Stimulated activated CD4-positive, alpha-beta T cell treated with anti-CD3 and anti-CD28 coated beads, Interleukin-4, amount 100 ng/mL, for 48 hours (primary cell): ENCODE measurements at regions not wholly inside any gene's neighbourhood (a gene's known extent, or its start where the extent isn't known, plus 50 kb on each side); places are given as distances from the start of the nearest gene placed in this dataset.
"Not testable (repeated sequence)": the region's sequence is repeated elsewhere in the genome, so short reads cannot be mapped to it uniquely, and the experiment has no call there.

Experiments used
- DNase-seq, 2 donors: peaks; one replicate each; pipeline ENCODE4 v3.0.0-alpha.2; 2020; ENCODE audit warnings: low read depth in 2 of 2

DNA sequence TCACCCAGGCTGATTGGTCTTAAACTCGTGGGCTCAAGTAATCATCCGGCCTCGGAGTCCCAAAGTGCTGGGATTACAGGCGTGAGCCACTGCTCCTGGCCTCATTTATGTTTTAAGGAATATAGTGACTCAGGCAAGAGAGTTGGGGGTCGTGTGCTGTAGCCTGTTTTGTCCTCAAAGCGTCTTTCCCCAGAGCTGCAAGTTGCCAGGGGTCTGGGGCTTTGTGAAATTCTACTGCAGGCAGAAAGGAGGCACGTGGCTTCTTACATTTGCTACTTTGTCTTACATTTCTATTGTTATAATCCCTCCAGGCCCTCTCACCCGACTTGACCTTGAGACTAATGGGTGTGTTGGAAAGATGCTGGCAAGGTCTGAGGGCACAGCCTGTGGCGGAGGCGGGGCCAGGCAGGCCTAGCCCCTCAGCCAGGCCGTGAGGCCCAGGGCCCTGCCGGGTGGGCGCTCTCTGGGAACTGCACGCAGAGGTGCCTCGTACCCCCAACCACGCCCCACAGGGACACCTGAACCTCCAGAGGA lies 85.8 kb upstream of the NDUFV2 start:
- DNase-seq: no peak

DNA sequence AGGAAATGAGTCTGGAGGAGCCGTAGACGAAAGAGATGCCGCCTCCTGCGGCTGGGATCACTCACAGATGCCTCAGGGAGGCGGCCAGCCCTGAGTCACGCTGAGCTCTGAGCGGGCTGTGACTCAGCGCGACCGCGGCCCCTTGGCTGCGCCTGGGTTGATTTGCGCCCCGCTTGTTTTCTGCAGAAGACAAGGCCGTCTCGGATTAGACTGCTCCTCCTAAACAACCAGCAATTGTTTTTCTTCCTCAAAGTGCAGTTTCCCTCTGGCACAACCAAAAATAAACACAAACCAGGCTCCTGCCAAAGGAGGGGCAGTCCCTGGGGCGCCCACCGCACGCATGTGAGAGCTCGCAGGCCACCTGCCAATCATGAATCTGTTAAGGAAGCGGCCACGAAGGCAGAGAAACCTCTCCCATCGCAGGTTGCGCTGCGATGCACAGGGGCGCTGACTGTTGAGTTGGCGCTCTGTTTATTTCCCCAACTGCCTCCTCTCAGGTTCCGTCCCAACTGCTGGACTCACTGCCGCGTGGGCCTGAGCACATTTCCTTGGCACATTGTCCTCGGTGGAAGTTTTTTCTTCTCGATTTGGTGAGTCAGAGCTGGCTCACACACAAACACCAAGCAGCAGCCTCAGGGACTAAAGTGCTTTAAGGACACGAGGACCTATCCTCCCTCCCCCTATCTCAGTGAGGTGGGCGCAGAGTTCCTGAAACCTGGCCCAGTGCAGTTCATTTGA lies 85.2 kb upstream of the NDUFV2 start:
- DNase-seq: peak; percentile 71 to 79

DNA sequence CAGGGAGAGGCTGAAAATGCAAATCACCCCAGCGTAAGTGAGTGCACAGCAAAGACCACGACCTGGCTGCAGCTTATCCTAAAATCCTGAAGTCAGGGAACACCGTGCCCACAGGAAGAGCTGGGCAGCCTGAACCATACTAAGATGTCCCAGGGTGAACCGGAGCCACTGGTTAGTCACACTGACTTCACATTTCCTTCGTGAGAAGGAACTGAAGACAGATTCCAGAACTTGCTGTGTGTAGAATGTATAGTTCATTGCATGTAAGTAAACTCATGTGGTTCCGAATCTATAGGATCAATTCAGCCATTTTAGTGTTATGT lies 84.6 kb upstream of the NDUFV2 start:
- no peak for DNase-seq

DNA sequence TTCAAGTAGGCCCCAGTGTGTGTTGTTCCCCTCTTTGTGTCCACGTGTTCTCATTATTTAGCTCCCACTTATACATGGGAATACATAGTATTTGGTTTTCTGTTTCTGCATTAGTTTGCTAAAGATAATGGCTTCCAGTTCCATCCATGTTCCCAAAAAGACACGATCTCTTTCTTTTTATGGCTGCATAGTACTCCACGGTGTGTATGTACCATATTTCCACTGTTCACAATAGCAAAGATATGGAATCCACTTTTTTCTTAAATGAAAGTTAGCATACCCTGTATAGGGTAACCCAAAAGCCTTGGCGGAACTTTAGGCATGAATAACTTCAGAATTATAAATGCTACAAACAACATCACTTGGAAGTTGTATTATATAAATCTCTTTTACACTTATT lies 83.4 kb upstream of the NDUFV2 start:
- DNase-seq: no peak

DNA sequence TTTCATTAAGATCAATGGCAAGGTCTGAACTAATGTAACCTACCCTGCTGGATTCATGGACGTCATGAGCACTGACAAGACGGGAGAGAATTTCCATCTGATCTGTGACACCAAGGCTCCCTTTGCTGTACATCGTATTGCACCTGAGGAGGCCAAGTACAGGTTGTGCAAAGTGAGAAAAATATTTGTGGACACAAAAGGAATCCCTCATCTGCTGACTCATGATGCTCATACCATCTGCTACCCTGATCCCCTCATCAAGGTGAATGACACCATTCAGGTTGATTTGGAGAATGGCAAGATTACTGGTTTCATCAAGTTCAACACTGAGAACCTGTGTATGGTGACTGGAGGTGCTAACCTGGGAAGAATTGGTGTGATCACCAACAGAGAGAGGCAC lies 82.3 kb upstream of the NDUFV2 start:
- DNase-seq: no peak

DNA sequence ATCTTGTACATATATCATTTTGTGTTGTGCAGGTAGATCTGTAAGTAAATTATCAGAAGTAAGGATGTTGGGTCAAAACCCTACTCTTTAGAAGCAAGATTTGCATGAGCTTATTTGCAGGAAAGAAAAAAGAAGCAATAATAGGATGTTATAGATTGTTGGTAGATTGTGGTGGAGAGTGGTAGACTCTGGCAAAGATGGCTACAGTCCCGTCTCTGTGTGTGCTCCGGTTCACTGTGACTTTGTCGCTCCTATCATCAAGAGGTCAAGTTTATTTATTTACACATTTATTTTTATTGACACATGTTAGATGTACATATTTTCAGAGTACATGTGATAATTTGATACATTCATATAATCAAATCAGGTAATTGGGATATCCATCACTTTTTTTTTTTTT lies 81.0 kb upstream of the NDUFV2 start:
- DNase-seq: no peak

DNA sequence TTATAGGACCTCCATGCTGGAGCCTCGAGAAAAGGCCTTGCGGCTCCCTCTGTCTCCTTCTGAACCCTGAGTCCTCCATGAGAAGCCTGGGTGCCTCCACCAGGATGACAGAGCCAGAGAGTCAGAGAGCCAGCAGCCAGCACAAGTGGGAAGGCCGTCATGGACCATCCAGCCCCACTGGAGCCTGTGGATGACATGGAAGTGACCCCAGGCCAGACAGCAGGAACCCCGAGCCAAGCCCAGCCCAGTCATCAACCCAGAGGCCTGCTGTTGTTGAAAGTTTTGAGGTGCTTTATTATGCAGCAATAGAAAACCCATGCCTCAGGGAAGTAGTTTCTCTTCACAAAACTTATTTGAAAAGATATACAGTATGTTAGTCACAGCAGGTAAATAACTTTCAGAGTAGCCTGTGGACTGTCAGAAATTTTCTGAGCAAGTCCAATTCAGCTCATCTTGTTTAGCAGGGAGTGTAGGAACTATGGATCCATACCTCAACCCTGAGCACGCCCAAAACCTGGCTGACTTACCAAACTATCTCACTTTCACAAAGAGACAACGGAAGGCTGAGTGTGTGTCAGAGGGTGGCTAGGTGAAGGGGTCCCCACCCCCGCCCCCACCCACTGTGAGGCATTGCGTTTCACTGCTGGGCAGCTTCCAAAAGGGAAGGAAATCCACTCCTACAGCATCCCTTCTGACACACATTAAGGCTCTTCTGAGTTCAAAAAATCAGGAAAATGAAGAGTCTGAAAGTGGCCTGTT lies 79.9 kb upstream of the NDUFV2 start:
- no peak for DNase-seq

DNA sequence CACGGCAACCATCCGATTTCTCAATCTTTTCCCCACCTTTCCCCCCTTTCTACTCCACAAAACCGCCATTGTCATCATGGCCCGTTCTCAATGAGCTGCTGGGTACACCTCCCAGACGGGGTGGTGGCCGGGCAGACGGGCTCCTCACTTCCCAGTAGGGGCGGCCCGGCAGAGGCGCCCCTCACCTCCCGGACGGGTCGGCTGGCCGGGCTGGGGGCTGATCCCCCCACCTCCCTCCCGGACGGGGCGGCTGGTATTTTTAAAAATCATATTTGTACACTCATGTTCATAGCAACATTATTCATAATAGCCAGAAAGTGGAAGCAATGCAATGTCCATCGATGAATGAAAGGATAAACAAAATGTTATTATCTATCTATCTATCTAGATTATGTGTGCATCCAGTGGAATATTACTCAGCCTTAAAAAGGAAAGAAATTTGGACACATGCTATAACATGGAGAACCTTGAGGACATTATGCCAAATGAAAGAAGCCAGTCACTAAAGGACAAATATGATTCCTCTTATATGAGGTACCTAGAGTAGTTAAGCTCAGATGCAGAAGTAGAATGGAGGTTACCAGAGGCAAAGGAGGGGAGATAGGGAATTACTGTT lies 78.4 kb upstream of the NDUFV2 start:
- not testable (repeated sequence) for DNase-seq

DNA sequence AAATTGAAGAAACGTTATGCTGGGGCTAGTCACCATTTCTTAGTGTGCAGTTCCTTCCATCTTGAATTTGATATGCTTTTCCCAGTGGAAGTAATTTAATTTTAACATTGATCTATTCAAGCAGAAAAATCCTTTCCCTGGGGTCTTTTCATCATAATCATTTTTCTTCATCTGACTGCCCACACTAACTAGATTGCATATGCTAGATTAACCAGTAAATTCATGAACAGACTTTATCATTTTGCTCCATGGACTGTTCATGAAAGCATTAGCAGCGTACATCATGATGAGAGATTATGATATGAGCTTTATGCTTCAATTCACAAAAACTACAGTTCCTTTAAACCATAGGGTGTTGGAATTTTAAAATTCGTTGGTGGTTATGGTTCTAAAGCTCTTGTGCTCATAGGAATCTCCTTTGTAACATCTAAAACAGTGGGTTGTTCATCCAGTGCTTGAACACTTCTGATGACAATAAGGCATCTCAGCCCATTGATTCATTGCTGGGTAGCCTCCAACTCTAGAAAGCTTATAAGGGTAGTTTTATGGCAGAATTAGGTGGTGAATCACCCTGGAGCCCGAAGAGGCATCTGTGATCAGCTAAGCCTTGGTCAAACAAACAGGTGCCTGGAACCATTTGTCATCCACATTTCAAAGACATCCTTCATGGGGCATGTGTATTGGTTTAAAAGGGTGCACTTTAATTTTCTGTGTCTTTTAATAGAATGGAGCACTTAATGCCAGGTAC lies 77.2 kb upstream of the NDUFV2 start:
- no peak for DNase-seq

DNA sequence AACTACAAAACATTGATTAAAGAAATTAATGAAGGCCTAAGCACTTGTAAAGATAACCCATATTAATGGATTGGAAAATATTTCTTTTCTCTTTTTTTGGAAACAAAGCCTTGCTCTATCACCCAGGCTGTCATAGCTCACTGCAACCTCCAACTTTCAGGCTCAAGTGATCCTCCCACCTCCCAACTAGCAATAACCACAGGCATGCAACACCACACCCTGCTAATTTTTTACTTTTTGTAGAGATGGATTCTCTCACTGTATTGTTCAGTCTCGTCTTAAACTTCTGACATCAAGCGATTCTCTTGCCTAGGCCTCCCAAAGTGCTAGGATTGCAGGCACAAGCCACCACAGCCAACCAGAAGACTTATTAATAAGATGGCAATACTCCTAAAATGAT lies 73.4 kb upstream of the NDUFV2 start:
- DNase-seq: no peak

DNA sequence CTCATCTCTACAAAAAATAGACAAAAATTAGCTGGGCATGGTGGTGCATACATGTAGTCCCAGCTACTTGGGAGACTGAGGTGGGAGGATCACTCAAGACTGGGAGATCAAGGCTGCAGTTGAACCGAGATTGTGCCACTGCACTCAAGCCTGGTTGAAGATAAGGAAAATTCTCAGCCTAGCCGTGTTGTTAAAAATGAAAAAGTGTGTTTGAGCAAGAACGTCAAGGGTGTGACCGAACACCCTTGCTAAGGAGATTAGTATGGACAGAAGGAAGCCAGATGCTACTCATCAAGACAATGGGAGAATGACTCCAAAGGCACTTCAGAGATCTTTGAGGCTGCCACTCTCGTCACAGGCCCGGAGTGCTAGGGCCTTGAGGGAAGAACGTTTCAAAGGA lies 70.0 kb upstream of the NDUFV2 start:
- DNase-seq: no peak

DNA sequence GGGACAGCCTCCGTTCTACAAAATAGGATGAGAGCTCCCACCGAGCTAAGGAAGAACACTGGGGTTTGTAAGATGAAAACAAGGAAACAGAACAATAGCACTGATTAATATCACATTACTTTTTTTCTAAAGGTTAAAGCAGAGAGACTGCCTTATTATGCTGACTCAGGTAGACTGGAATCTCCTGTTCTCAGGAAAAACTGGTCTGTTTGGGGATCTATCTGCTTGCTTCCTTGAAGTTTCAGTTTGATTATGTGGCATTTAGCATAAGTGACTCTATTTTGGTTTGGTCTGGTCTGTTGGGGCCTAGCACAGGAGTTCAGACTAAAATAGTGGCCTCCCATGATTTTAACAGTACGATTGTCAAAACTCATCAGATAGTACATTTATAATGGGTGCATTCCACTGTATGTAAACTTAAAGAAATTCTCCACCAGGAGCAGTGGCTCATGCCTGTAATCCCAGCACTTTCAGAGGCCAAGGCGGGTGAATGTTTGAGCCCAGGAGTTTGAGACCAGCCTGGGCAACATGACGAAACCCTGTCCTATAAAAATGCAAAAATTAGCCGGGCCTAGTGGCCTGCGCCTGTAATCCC lies 64.1 kb upstream of the NDUFV2 start:
- DNase-seq: no peak

DNA sequence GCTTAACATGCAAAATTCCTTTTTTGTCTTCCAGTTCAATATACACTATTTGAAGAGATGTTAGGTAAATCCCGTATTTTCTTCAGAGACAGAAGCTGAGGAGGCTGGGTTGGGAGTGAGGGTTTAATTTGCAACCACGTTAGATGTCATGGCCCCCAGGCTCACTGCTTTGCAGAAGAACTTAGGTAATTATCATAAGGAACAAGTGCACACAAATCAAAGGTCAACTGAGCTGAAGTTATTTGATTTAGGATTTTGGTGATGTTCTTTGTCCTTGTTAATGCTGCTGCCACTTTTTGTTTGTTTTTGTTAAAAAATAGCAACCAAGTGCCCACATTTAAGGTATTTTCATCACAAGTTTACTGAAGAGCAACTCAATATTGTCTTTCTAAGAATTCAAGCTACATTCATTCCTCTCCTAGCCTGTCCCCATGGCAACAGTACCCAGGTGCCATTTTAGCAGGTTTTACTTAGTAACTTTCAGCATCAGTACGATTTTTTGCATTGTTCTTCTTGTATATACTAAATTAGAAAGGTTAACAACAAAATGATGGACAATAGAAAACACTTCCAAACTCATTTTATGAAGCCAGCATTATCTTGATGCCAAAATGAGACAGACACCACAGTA lies 62.9 kb upstream of the NDUFV2 start:
- DNase-seq: no peak

DNA sequence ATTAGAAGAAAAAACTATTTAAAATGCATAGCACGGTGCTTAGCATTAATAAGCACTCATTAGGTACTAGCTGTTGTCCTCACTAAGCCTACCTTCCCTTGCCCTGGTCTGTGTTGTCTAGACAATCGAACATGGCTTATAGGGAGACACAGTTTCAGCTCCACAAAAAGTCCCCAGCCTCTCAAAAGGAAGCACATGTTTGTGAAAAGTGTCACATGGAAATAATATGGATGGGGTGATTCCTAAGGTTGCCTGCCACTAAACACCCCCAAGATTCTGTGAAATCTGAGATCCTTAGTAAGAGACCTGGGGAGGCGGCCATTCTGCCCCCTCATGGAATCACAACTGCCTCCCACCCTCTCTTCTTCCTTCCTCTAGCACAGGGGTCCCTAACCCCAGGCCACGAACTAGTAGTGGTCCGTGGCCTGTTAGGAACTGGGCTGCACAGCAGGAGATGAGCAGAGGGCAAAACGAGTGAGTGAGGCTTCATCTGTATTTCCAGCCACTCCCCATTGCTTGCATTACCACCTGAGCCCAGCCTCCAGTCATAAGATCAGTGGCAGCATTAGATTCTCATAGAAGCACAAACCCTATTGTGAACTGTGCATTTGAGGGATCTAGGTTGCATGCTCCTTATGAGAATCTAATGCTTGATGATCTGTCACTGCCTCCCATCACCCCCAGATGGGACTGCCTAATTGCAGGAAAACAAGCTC lies 59.6 kb upstream of the NDUFV2 start:
- no peak for DNase-seq

DNA sequence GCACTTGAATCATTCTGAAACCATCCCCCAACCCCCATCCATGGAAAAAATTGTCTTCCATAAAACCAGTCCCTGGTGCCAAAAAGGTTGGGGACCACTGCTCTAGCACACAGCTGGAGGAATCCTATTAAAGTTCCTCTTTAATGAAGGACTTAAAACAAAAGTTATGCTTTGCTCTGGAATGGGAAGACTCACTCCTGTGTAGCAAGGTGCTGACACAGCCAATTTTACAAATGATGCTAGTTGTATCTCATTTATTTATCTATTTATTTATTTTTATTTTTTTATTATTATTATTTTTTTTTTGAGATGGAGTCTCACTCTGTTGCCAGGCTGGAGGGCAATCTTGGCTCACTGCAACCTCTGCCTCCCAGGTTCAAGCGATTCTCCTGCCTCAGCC lies 58.9 kb upstream of the NDUFV2 start:
- DNase-seq: no peak

DNA sequence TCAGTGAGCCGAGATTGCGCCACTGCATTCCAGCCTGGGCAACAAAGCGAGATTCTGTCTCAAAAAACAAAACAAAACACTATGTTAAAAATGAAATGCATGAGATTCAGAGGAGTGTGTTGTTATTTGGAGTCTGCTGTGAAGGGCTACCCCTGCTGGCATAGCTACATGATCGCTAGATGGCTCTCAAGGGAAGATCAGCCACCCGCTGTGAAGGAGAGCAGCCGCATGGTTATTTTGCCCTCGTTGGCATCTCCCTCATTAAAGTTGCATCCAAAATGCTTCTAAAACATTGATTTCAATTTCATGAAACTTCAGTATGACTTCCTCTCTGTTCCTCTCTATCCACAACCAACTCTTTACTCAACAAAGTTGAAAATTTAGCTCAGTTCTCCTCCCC lies 54.8 kb upstream of the NDUFV2 start:
- DNase-seq: no peak

DNA sequence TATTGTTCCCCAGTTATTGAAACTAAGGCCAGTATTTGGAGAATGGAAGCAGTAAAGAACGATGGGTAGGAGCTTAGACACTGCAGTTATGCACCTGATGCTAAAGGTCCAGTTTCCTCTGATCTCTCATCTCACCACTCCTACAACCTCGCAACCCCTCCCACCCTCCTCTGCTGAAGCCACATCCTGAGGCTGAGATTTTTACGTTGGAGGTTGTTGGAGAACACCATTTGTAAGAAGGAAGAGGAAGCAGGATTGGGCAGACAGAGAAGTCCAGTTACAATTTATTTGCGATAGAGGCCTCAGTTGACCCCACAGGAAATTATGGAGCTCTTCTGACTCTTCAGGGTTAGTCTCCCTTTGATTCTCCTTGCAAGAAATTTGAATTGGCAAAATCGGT lies 54.3 kb upstream of the NDUFV2 start:
- no peak for DNase-seq

DNA sequence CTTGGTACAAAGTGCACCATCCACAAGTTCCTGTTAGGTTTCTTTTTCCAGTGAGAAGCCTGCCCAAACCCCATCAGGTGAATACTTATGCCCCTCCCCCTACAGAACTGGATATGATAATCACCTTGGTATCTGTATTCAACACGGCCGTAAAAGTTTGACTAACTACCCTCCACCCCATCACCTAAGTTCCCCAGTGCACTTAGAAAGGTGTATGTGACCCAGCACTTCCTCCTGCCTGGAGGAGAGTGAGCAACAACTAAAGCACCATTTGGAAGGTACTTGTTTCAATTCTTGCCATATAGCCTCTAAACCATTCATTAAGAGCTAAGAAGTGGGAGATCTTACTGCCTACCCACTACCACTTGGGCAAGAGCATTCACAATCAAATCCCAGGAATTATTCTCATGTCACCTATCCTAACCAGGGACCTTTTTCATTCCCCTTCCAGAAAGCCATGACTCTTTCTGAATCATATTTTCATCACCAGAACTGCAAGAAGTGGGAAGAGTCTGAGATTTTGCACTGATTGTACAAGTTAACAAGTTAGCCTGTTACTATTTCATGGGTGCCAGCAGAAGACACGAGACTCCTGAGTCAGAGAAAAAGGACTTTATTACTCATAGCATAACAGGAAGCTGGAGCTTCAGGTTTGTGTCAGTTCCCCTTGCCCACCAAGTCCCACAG lies 53.5 kb upstream of the NDUFV2 start:
- no peak for DNase-seq

DNA sequence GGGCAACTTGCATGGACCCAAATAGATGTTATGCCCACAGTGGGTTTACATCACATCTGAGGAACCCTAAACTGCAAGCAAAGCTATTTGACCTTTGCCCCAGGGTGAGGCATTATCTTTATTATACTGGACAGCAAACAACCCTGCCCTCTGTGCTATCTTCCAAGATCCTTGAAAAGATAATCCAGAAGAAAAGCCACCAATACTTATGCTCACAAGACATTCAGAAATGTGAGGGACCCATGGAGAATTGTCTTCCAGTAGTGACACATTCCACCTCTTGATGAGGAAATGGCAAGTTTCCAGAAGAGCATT lies 53.0 kb upstream of the NDUFV2 start:
- no peak for DNase-seq

DNA sequence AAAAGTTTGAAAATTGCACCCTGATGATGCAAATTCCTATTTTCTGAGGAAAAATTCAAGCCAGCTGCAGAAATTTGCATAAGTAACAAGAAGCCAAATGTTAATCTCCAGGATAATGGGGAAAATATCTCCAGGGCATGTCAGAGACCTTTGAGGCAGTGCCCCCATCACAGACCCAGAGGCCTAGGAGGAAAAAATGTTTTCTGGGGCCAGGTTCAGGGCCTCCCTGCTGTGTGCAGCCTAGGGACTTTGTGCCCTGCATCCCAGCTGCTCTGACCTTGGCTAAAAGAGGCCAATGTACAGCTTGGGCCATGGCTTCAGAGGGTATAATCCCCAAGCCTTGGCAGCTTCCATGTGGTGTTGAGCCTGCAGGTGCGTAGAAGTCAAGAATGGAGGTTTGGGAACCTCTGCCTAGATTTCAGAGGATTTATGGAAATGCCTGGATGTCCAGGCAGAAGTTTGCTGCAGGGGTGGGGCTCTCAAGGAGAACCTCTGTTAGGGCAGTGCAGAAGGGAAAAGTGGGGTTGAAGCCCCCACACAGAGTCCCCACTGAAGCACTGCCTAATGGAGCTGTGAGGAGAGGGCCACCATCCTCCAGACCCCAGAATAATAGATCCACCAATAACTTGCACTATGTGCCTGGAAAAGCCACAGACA lies 51.7 kb upstream of the NDUFV2 start:
- DNase-seq: not testable (repeated sequence)
